GM23338 (cell line): ENCODE measurements at regions not wholly inside any gene's neighbourhood (a gene's known extent, or its start where the extent isn't known, plus 50 kb on each side); places are given as distances from the start of the nearest gene placed in this dataset.

ENCODE experiments used
- ATAC-seq: fragments of 200-7000 bp; cut with Tn5 transposase; 3 replicates; pipeline ENCODE4 v1.9.1; 2020
- DNase-seq: peaks from one replicate; pipeline ENCODE4 v3.0.0-alpha.2; 2015; ENCODE audit warnings: low spot score
- H2AFZ ChIP-seq: fragments of 200-600 bp; sonication (generic); 2 replicates; pipeline ENCODE4 v1.8.0; 2016; ENCODE audit warnings: antibody characterized with exemption, mild to moderate bottlenecking, moderate library complexity
- H3F3A ChIP-seq: fragments of 200-600 bp; sonication (generic); replicated peaks from 2 replicates; pipeline ENCODE4 v1.8.0; 2017; ENCODE audit warnings: antibody characterized with exemption, mixed run types, low read depth
- H3K27ac ChIP-seq: fragments of 200-600 bp; sonication (generic); 2 replicates; pipeline ENCODE4 v1.6.1; 2016; ENCODE audit warnings: low read depth
- H3K27me3 ChIP-seq: fragments of 200-600 bp; sonication (generic); 2 replicates; pipeline ENCODE4 v1.8.0; 2016; ENCODE audit warnings: mild to moderate bottlenecking, mixed run types, moderate library complexity; ENCODE audit not compliant: insufficient read depth
- H3K36me3 ChIP-seq: fragments of 200-600 bp; sonication (generic); 2 replicates; pipeline ENCODE4 v1.8.0; 2016; ENCODE audit warnings: mild to moderate bottlenecking; ENCODE audit not compliant: insufficient read depth
- H3K4me1 ChIP-seq: fragments of 200-600 bp; sonication (generic); 2 replicates; pipeline ENCODE4 v1.8.0; 2016; ENCODE audit warnings: mild to moderate bottlenecking, moderate library complexity; ENCODE audit not compliant: insufficient read depth
- H3K4me2 ChIP-seq: fragments of 200-600 bp; sonication (generic); 2 replicates; pipeline ENCODE4 v1.7.1; 2017; ENCODE audit warnings: mixed run types
- H3K4me3 ChIP-seq: fragments of 200-600 bp; sonication (generic); 2 replicates; pipeline ENCODE4 v1.6.1; 2016; ENCODE audit warnings: mixed run types
- H3K79me2 ChIP-seq: fragments of 200-600 bp; sonication (generic); replicated peaks from 2 replicates; pipeline ENCODE4 v1.8.0; 2017; ENCODE audit warnings: mild to moderate bottlenecking; ENCODE audit not compliant: insufficient read depth
- H3K9me2 ChIP-seq: fragments of 200-600 bp; sonication (generic); 2 replicates; pipeline ENCODE4 v1.8.0; 2017; ENCODE audit not compliant: insufficient read depth
- H4K20me1 ChIP-seq: fragments of 200-600 bp; sonication (generic); replicated peaks from 2 replicates; pipeline ENCODE4 v1.8.0; 2017; ENCODE audit warnings: mild to moderate bottlenecking; ENCODE audit not compliant: insufficient read depth
- H3K27ac Mint-ChIP-seq: 2 replicates; pipeline ENCODE4 v1.8.0; 2020; ENCODE audit warnings: inconsistent platforms, mild to moderate bottlenecking, moderate library complexity, mixed read lengths
- H3K27me3 Mint-ChIP-seq: 3 replicates; pipeline ENCODE4 v1.8.0; 2022; ENCODE audit warnings: low read depth, mild to moderate bottlenecking, moderate library complexity, mixed read lengths, inconsistent platforms; ENCODE audit not compliant: insufficient read depth, poor library complexity
- H3K36me3 Mint-ChIP-seq: 3 replicates; pipeline ENCODE4 v1.8.0; 2021; ENCODE audit warnings: low read depth, mild to moderate bottlenecking, inconsistent platforms, moderate library complexity, mixed read lengths
- H3K4me1 Mint-ChIP-seq: 3 replicates; pipeline ENCODE4 v1.8.0; 2020; ENCODE audit warnings: mild to moderate bottlenecking, inconsistent platforms, mixed read lengths
- H3K4me3 Mint-ChIP-seq: 3 replicates; pipeline ENCODE4 v1.8.0; 2021; ENCODE audit warnings: moderate library complexity, mild to moderate bottlenecking, inconsistent platforms, mixed read lengths
- H3K9me3 Mint-ChIP-seq: 3 replicates; pipeline ENCODE4 v1.8.0; 2020; ENCODE audit warnings: moderate library complexity, mild to moderate bottlenecking, inconsistent platforms, mixed read lengths
- ETS1 ChIP-seq: IDR thresholded peaks from 2 replicates; pipeline ENCODE4 v1.6.1; 2016; ENCODE audit warnings: antibody characterized with exemption
- EZH2 ChIP-seq: fragments of 200-600 bp; sonication (generic); IDR thresholded peaks from one replicate; pipeline ENCODE4 v1.8.0; 2017; ENCODE audit warnings: antibody characterized with exemption, mild to moderate bottlenecking, low read depth; ENCODE audit not compliant: unreplicated experiment
- NANOG ChIP-seq: IDR thresholded peaks from 2 replicates; pipeline ENCODE4 v1.6.1; 2016; ENCODE audit warnings: antibody characterized with exemption, borderline replicate concordance
- POLR2AphosphoS5 ChIP-seq: IDR thresholded peaks from 2 replicates; pipeline ENCODE4 v1.6.1; 2016; ENCODE audit warnings: antibody characterized with exemption, low read depth
- TF ChIP-seq, protein P1 (sequence below): IDR thresholded peaks from one replicate; pipeline ENCODE4 v1.6.1; 2018; ENCODE audit warnings: antibody characterized with exemption; ENCODE audit not compliant: unreplicated experiment
- TF ChIP-seq, protein P2 (sequence below), 2 experiments: fragments of 200-600 bp in 1 of 2; sonication (generic) in 1 of 2; conservative IDR thresholded peaks; 2 replicates each; pipeline versions ENCODE4 v1.5.1 to v1.6.1; 2016 to 2017; ENCODE audit warnings: antibody characterized with exemption in 2 of 2, low read depth in 2 of 2, mild to moderate bottlenecking in 2 of 2, moderate library complexity in 1 of 2

DNA sequence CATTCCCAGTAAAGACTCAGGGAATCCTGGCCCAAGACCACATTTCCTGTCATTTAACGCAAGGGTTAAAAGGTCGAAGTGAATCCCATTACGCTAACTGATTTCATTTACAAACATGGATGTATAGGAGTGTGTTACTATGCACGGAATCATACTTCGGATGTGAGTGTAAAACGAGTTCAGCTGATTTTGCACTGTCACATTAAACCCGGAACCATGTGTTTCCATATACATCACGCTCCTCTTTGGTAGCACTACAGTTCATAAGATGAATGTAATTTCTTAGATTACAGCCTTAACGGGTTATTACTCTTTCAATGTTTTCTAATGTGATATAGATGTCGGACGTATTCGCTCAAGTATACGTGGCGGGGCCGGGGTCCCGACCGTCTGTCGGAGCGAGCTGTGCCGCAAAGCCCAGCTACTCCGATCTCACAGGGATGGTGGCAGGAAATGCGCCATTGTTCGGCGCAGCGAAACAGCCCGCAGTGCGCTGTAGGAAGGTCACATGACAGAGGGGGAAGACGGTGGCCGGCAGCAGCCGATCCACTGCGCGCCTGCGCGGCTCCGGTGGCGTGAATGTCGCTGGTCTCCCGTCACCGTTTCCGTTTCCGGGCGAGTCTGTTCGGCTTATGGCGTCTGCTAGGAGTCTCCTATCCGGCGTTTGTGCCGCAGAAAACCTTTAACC lies 97.3 kb downstream of the NPAP1 start:
- Histone ChIP-seq H3K27ac (peak overlapping the region; percentile 97), H3K4me2 (peak overlapping the region; percentile 75), H3K9me2 (no peaks in the 10 kb centered on the region), H3K79me2 (no peaks in the 10 kb centered on the region), H3K36me3 (no peaks in the 10 kb centered on the region), H2AFZ (peak overlapping the region; percentile 70; the same call in 1 of the 2 replicates), H3K4me3 (peak overlapping the region; percentile 53), H3K4me1 (peaks cover 12% of the 10 kb centered on the region), H4K20me1 (no peaks in the 10 kb centered on the region), H3F3A (no peaks in the 10 kb centered on the region), H3K27me3 (no peaks in the 10 kb centered on the region)
- H3K27me3 Mint-ChIP-seq: peaks cover 4% of the 10 kb centered on the region
- DNase-seq (peak; percentile 87), ATAC-seq (peak; percentile 92)
- peaks cover 21% of the 10 kb centered on the region for H3K4me1 Mint-ChIP-seq
- peak overlapping the region; percentile 98 for H3K27ac Mint-ChIP-seq
- peaks cover 6% of the 10 kb centered on the region for H3K36me3 Mint-ChIP-seq
- peak overlapping the region; percentile 81 for H3K4me3 Mint-ChIP-seq
- peaks cover 28% of the 10 kb centered on the region for H3K9me3 Mint-ChIP-seq
- TF ChIP-seq ETS1 (peak; percentile 85), POLR2AphosphoS5 (peak; percentile 54; the same call in 1 of the 2 replicates)
- TF ChIP-seq, protein P1, sequence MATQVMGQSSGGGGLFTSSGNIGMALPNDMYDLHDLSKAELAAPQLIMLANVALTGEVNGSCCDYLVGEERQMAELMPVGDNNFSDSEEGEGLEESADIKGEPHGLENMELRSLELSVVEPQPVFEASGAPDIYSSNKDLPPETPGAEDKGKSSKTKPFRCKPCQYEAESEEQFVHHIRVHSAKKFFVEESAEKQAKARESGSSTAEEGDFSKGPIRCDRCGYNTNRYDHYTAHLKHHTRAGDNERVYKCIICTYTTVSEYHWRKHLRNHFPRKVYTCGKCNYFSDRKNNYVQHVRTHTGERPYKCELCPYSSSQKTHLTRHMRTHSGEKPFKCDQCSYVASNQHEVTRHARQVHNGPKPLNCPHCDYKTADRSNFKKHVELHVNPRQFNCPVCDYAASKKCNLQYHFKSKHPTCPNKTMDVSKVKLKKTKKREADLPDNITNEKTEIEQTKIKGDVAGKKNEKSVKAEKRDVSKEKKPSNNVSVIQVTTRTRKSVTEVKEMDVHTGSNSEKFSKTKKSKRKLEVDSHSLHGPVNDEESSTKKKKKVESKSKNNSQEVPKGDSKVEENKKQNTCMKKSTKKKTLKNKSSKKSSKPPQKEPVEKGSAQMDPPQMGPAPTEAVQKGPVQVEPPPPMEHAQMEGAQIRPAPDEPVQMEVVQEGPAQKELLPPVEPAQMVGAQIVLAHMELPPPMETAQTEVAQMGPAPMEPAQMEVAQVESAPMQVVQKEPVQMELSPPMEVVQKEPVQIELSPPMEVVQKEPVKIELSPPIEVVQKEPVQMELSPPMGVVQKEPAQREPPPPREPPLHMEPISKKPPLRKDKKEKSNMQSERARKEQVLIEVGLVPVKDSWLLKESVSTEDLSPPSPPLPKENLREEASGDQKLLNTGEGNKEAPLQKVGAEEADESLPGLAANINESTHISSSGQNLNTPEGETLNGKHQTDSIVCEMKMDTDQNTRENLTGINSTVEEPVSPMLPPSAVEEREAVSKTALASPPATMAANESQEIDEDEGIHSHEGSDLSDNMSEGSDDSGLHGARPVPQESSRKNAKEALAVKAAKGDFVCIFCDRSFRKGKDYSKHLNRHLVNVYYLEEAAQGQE: no peak

- H3K4me3 Mint-ChIP-seq: no peak overlapping the region
- H3K27me3 Mint-ChIP-seq: peaks cover 6% of the 10 kb centered on the region
Measured at GRCh38 chr15:24777307-24777706, 101.7 kb downstream of the NPAP1 start.

More at GRCh38 chr15:24777307-24777706, 101.7 kb downstream of the NPAP1 start:
- peaks cover 39% of the 10 kb centered on the region for H3K9me3 Mint-ChIP-seq
- Histone ChIP-seq H3K27ac (no peak overlapping the region), H3K4me2 (no peak overlapping the region), H2AFZ (no peak overlapping the region), H3F3A (no peaks in the 10 kb centered on the region), H3K4me3 (no peak overlapping the region), H4K20me1 (no peaks in the 10 kb centered on the region), H3K79me2 (no peaks in the 10 kb centered on the region), H3K27me3 (no peaks in the 10 kb centered on the region), H3K36me3 (peaks cover 8% of the 10 kb centered on the region; the same call in 1 of the 2 replicates), H3K9me2 (0 out of 2 replicates have a peak, but pooled peaks cover 4% of the 10 kb centered on the region), H3K4me1 (no peaks in the 10 kb centered on the region; the same call in 1 of the 2 replicates)
- peaks cover 3% of the 10 kb centered on the region; the same call in 2 of the 3 replicates for H3K4me1 Mint-ChIP-seq
- ATAC-seq (no peak), DNase-seq (no peak)
- TF ChIP-seq EZH2 (no peak), NANOG (no peak)
- TF ChIP-seq, protein P2, sequence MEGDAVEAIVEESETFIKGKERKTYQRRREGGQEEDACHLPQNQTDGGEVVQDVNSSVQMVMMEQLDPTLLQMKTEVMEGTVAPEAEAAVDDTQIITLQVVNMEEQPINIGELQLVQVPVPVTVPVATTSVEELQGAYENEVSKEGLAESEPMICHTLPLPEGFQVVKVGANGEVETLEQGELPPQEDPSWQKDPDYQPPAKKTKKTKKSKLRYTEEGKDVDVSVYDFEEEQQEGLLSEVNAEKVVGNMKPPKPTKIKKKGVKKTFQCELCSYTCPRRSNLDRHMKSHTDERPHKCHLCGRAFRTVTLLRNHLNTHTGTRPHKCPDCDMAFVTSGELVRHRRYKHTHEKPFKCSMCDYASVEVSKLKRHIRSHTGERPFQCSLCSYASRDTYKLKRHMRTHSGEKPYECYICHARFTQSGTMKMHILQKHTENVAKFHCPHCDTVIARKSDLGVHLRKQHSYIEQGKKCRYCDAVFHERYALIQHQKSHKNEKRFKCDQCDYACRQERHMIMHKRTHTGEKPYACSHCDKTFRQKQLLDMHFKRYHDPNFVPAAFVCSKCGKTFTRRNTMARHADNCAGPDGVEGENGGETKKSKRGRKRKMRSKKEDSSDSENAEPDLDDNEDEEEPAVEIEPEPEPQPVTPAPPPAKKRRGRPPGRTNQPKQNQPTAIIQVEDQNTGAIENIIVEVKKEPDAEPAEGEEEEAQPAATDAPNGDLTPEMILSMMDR (conservative IDR thresholded peaks at IDR 0.05; ENCODE audit: low read depth in 2 of 2): no peak
- peaks cover 14% of the 10 kb centered on the region for H3K36me3 Mint-ChIP-seq
- H3K27ac Mint-ChIP-seq: no peak overlapping the region
